NCI-H146 (cell line): ENCODE measurements at regions not wholly inside any gene's neighbourhood (a gene's known extent, or its start where the extent isn't known, plus 50 kb on each side); places are given as distances from the start of the nearest gene placed in this dataset.
"Not testable (repeated sequence)": the region's sequence is repeated elsewhere in the genome, so short reads cannot be mapped to it uniquely, and the experiment has no call there.

Experiments used
- DNase-seq: peaks from one replicate; lab custom pipeline; 2025; lab: John Stamatoyannopoulos, UW

DNA sequence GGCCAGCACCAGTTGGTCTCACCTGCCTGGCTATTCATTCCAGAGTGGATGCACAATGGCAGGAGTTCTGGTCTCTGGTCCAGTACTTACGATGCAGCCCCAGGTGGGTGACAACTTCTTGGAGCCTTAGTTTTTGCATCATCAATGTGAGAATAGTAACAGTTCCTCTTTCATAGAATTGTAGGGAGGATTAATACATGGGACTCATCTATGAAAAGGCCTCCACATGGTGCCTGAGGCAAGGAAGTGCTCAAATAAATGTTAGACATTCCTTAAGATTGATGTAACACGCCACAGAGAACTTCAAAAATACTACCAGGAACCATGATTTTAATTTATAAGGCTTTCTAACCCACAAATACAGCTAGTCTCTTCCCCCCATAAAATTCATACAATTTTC, 120.1 kb upstream of the CHST15 start:
- no peak for DNase-seq

DNA sequence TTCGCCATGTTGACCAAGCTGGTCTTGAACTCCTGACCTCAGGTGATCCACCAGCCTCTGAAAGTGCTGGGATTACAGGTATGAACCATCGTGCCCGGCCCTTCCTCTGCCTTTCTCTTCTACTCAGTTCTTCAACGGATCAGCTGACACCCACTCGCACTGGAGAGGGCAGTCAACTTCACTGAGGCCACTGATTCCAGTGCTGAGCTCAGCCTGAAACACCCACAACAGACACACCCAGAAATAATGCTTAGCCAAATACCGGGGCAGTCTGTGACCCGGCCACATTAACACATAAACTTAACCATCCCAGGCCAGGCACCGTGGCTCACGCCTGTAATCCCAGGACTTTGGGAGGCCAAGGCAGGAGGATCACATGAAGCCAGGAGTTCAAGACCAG, 119.3 kb upstream of the CHST15 start:
- no peak for DNase-seq

DNA sequence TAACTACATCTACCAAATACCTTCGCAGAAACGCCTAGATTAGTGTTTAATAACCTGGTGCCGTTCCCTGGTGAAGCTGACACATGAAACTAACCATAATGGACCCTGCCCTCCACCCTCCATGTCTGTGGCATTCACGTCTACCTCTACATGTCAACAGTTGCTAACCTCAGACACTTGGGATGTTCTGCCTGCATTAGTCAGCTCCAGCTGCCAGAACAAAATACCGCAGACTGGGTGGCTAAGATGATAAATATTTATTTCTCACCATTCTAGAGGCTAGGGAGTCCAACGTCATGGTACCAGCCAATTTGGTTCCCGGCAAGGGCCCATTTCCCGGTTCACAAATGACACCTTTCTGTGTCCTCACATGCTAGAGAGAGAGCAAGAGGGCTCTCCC, 118.5 kb upstream of the CHST15 start:
- DNase-seq: no peak

DNA sequence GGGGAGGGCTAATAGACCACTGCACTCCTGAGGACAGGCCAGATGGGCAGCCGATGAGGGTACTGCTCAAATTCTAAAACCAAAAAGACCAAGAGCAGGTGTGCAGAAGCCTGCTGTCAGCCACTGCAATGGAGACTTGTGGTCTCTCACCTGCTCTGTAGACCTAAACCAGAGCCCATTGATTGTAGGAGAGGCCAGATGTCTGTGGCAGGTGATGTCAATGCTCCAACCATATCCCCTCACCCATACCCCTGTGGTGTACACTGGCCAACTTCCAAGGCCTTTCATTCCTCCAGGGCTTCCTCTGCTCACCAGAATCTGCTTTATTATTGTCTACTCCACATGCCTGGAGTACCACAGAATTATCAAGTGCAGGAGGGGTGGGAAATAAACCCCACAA, 116.9 kb upstream of the CHST15 start:
- DNase-seq: peak; percentile 86

DNA sequence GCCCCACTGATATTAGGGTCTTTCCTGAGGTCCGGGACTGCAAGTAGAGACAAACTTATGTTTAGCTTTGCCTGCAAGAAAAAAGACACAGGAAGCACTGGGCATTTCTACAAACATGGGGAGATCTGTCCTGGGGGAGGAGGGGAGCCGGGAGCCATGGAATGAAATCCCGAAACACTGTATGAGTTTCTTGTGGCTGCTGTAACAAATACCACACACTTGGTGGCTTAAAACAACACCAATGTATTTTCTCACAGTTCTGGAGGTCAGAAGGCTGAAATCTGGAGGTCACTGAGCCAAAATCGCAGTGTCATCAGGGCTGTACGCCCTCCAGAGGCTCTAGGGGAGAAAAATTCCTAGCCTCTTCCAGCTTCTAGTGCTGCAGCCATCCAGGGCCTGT, 114.0 kb upstream of the CHST15 start:
- no peak for DNase-seq

DNA sequence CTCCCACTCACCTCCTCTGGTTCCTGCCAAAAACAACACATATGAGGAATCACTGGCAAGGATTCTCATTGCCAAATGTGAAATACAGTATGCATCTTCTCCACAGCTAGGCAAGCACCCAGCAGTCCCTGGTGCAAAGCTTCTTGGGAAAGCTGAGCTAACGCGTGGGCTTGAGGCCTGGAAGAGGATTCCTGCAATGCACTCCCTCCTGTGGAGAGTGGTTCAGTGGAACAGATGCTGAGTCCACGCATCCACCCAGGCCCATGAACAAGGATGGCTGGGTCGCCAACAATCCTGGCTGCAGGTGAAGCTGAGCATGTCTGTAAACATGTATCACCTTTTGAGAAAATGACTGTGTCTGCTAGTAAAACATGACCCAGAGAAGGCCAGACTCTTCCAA, 113.2 kb upstream of the CHST15 start:
- no peak for DNase-seq

DNA sequence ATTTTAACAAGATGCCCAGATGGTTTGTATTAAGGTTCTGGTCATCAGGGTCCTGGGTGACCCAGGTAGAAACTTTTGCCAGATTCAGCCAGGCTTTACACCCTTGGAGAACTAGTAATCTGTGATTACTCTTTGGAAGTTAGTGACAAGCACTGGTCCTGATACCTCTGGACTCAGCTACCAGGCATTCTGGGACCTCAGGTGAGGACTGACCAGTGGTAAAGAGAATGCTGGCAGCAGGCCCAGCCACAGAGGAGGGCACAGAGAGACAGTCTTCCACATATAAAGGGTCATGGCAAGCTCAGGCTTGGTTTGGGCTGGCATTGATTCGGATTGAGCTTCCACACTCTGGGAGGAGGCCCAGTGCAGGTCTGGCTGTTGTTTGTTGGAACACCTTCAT, 112.0 kb upstream of the CHST15 start:
- no peak for DNase-seq

DNA sequence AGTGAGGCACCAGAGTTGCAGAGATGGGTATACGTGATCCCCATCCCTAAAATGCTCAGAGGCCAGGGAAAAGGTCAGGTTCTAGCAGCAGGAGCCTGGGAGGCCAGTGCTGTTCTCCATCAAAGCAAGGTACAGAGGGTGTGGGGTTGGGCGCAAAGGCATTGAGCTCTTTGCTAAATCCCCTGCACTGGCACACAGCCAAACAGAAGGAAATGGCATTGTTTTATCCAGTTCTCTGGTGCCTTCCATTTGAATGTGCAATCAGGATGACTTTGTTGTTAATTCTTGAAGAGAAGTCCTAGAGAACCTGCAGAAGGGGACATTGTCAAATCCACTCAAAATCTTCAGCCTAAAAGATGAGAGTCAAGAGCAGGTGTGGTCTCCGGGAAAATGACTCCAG, 111.3 kb upstream of the CHST15 start:
- no peak for DNase-seq

DNA sequence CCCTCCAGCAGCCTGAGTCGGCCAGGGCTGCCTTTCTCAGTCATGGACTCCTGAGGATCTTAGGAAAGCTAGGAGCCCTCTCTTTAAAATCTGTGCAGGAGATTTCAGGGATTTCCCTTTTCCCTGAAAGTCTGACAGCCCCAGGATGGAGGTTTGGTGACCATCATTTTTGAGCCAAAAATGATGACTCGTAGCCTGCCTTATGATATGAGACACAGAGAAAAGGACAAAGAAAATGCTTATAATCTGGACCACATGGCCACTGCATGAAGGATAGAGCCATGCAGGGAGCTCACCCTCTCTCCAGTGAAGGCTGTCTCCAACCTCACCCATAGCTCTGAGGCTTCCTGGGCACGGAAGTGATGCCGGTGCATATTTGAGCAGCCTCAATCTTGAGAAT, 106.6 kb upstream of the CHST15 start:
- DNase-seq: no peak

DNA sequence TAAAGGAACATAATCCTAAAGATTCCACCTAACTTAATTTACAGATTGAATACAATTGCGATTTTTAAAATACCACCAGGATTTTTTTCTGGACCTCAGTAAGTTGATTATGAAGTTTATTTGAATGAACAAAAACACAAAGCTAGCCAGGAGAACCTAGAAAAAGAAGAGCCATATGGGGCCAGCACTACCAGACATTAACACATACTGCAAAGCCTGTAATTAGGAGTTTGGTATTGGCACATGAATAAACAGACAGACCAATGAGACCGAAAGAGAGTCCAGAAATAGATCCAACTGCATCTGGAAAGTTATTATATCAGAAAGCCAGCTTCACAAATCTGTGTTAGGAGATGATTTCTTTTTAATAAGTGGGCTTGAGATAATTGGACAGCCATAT, 105.5 kb upstream of the CHST15 start:
- DNase-seq: no peak

DNA sequence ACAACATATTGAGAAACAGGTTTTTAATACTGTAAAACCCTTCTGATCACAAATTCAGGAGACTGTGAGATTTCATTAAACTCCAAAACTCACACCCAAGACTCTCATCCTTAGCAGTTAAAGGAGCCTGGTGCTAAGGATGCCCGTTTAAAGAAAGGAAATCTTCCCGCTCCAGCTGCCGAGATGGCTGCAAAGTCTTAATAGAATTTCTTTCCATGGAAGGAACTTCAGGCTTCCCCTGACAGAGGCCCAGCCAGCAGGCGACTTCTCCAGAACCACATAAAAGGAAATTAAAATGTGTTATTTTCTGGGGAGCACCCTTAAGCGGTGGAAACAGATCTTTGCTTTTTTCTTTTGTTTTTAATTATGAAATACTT, 104.7 kb upstream of the CHST15 start:
- DNase-seq: no peak

DNA sequence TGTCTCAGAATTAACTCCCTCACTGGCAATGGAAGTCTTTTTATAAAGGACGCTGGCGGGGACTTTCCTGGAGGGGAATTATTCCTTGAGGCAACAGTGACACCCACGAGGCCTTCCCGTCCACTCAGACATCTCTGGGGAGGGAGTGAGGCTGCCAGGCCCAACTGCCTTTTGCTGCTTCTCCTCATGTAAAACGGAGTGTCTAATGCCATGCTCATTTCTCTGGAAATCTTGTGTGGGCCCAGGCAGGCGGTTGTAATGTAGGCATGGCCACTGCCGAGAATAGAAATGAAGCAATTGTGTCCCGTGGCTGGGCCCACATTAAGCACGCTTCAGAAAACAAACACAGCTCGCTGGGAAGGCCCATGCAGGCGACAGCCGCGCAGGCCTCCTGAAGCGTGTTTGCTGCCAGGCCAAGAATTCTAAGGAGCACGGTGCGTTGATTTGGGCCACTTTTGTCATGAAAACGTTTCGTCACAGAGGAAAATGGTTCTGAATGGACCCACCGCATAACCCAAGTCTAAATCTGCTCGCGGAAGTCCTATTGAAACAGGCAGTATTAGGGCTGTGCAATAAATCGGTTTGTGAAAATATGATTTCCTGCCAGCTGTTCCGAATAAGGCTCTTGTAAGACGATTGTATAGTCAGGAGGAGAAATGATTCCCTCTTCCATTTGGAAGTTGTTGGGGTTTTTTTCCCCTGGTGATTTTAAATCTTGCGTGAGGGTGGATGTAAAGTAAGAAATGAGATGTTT, 104.2 kb upstream of the CHST15 start:
- DNase-seq: no peak

DNA sequence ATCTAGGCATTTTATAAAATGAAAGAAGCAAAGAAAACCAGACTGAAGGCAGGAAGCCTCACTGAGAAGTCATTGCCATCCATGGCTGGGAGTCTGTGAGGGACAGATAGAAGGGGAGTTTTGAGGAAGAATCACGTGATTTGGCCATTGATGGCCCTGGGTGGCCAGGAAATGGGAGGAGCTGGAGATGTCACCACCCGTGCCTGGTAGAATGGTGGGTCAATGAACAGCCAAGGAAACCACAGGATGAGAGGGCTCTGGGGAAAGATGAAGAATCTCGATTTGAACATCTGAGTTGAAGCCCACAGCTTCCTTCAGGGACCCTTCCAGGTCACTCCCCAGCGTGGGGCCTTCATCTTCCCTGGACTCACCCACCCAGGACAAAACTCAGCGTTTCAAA, 103.3 kb upstream of the CHST15 start:
- no peak for DNase-seq

DNA sequence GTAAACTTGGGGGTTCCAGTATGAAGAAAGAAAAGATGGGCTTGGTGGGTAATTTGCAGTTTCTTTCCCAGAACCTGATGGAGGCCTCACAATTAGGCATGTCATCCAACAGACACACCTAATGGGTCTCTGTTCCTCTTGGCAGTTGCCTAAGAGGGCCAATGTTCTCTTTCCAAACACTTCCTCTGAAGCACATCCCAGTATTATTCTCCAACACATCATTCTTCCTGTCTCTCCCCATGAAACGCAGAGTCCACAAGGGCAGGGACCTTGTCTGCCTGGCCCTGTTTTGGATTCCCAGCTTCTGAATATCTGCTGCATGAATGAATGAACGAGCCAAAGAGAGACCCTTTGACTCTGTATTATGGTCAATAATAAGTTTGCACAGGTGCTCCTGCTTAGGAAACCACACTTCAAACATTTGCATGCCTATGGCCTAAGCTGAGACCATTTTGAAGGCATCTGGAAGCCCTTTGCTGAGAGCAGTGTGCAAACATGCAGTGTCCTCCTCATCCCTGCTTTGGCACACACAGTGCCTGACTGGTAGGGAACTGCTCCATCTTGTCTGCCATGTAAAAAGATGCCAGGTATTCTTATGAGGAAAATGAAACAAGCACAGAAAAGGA, 100.9 kb upstream of the CHST15 start:
- no peak for DNase-seq

DNA sequence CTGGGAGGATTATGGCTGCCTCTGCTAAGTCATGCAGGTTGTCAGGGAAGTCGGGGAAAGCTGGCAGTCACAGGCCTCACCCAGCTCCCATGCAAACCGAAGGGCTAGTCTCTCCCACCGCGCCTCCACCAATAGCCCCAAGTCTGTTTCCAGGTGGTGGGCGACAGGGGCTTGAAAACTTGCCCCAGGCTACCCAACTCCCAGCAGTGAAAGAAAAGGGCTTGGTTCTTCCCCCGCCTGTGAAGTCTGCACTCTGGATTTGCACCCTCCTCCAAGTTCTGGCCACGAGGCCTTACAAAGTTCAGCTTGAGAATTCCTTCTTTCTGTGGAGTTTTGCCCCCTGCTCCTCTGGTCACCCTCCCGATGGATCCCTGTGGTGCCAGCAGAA, 99.9 kb upstream of the CHST15 start:
- DNase-seq: no peak

DNA sequence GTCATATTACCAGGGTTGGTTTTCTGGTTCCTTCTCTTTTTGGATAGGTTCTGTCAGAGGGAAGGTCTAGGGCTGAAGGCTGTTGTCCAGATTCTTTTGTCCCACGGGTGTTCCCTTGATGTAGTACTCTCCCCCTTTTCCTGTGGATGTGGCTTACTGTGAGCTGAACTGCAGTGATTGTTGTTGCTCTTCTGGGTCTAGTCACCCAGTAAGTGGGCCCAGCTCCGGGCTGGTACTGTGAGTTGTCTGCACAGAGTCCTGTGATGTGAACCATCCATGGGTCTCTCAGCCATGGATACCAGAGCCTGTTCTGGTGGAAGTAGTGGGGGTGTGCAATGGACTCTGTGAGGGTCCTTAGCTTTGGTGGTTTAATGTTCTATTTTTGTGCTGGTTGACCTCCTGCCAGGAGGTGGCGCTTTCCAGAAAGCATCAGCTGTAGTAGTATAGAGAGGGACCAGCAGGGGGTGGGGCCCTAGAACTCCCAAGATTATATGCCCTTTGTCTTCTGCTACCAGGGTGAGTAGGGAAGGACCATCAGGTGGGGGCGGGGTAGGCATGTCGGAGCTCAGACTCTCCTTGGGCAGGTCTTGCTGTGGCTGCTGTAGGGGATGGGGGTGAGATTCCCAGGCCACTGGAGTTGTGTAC, 99.4 kb upstream of the CHST15 start:
- DNase-seq: not testable (repeated sequence)

DNA sequence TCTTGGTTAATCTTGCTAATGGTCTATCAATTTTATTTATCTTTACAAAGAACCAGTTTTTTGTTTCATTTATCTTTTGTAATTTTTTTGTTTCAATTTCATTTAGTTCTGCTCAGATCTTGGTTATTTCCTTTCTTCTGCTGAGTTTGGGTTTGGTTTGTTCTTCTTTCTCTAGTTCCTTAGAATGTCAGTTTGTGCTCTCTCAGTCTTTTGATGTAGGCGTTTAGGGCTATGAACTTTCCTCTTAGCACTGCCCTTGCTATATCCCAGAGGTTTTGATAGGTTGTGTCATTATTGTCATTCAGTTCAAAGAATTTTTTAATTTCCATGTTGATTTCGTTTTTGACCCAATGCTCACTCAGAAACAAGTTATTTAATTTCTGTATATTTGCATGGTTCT, 97.1 kb upstream of the CHST15 start:
- DNase-seq: not testable (repeated sequence)

DNA sequence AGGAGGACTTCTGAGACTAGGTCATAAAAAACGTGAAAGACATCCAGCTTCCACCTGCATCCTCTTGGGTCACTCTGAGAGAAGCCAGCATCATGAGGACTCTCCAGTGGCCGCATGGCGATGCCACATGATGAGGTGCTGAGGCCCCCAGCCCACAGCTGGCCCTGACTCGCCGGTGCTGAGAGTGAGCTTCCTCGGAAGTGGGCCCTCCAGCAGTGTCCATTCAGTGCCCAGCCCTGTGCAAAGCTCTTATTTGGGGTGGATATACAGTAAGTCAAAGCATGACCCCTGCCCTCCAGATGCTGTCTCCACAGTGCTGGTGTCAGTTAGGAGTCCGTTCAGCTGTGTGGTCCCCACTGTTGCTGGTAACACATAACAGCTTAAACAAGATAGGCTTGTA, 93.6 kb upstream of the CHST15 start:
- no peak for DNase-seq

DNA sequence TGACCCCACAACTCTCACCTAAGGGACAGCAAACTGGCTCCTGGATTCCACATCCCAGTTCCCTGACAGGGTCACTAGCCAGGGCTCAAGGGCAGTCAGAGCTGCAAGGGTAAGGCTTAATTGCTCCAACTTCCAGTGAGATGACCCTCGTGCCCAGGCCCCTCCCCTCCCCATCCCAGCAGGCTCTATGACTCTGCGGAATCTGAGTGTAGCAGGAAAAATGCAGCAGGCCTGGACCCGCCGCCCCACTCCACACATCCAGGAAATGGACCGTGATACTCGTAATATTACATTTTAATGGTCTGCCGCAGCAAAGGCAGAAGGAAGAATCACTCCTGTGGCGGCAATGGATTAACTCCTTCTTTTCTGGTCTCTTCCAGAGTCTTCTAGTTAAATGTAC, 91.7 kb upstream of the CHST15 start:
- DNase-seq: no peak

DNA sequence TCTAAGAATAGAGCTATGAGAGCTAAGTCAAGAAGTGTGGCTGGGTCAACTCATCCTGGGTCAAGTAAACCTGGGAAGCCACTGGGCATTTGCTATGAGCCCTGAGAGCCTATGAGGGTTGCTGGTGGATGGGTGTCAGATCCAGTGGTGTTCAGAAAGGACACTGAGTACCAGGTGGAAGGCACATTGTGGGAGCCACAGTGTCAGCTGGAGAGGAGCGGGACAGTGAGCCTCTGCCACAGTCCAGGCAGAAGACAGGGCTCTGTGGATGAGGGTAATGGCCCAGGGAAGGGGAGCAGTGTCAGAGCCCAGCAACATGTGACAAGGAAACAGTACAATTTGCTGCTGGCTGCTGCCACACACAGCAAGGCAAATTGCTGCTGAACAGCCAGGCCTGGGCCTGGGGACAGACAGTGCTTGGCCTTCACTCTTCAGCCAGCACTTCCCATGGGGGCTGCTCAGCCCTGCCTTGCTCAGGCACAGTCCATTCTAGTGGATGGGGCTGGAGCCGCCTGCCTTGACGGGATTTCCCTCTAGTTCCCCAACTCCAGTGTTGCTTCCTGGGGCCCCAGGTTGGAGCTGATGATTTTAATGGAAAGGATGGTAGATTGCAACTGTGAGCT, 90.9 kb upstream of the CHST15 start:
- DNase-seq: no peak

DNA sequence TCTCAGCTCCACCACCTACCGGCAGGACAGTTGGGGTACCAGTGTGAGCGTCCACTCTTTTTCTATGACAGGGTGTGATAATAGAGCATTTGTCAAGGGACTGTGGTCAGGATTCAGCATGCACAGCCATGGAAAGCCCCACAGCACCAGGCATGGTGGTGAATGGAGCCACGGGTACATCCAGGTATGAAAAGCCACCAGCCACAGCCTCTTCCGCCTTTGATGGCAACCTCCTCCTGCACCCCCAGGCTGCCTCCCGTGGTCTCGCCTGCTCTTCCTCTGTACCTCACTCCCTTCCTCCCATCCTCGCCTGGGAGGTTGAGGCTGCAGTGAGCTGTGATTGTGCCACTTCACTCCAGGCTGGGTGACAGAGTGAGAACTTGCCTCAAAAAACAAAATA, 90.2 kb upstream of the CHST15 start:
- DNase-seq: no peak

DNA sequence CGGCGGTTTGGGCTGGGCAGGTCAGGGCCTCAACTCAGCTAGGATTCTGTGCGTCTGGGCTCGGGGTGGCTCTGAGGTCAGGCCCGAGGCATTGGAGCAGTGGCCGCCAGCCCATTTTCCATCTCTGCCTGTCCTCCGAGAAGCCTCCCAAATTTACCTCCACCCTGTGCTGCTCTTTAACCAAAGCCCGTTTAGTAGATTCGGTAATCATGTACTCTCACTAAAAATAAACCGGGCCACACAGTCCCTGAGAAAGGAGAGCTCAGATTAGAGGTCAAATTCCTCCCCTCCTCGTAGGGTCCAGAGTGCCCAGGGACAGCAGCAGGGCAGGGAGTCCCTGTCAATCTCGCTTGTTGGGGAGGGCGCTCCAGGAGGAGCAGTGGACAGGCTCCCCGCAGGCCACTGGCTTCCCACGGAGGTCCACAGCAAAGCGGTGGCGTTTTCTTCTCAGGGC, 88.7 kb upstream of the CHST15 start:
- DNase-seq: no peak

DNA sequence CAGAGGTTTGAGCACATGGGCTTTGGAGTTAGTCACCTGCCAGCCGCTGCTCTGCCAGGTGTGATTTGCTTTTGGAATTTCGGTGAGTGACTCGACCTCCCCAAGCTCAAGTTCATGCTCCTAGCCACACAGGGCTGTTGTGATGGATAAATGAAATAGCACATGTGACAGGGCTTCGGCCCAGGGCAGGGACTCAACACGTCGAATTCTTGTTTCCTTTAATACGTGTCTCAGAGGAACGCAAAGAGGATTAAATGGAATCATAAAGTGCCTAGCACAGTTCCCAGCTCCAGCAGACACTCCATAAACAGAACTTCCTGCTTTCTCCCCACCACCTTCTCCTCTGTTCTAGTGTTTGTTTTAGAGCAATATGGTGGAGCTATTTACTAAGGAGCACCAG, 88.3 kb upstream of the CHST15 start:
- no peak for DNase-seq
